PC-3 (cell line): ENCODE measurements at regions not wholly inside any gene's neighbourhood (a gene's known extent, or its start where the extent isn't known, plus 50 kb on each side); places are given as distances from the start of the nearest gene placed in this dataset.
"Not testable (repeated sequence)": the region's sequence is repeated elsewhere in the genome, so short reads cannot be mapped to it uniquely, and the experiment has no call there.

Experiments used
- ATAC-seq: fragments of 200-7000 bp; cut with Tn5 transposase; 2 replicates; pipeline ENCODE4 v1.9.1; 2020; ENCODE audit warnings: mild to moderate bottlenecking, moderate library complexity
- BruUV-seq: library from RNA; stranded (reverse); fragments of 400-500 nt; replicated peaks from 2 replicates; lab custom pipeline; 2021; lab: Mats Ljungman, UMichigan
- CTCF ChIA-PET: fragments of 300-600 bp; sonication (Branson Sonifier 250); formaldehyde crosslinking; loops from one replicate; lab custom pipeline; 2022; ENCODE audit warnings: antibody characterized with exemption; lab: Charles Lee
- POLR2A ChIA-PET: fragments of 300-600 bp; sonication (Branson Sonifier 250); formaldehyde crosslinking; loops from one replicate; lab custom pipeline; 2022; ENCODE audit warnings: antibody characterized with exemption; ENCODE audit not compliant: unreplicated experiment; lab: Charles Lee
- DNase-seq: peaks from one replicate; pipeline ENCODE4 v3.0.0-alpha.2; 2015
- H2AFZ ChIP-seq: fragments of 300-600 bp; sonication (generic); 2 replicates; pipeline ENCODE4 v1.6.0; 2016; ENCODE audit warnings: antibody characterized with exemption, low read length
- H3F3A ChIP-seq: fragments of 300-600 bp; sonication (generic); one replicate; pipeline ENCODE4 v1.6.0; 2017; ENCODE audit warnings: antibody characterized with exemption, low read length, control low read depth, mild to moderate bottlenecking; ENCODE audit not compliant: unreplicated experiment
- H3K27ac ChIP-seq: fragments of 300-600 bp; sonication (generic); 2 replicates; pipeline ENCODE4 v1.5.1; 2016; ENCODE audit warnings: mild to moderate bottlenecking, low read length
- H3K27me3 ChIP-seq: fragments of 300-600 bp; sonication (generic); 2 replicates; pipeline ENCODE4 v1.6.1; 2016; ENCODE audit warnings: low read length, mixed read lengths
- H3K36me3 ChIP-seq: fragments of 300-600 bp; sonication (generic); 2 replicates; pipeline ENCODE4 v1.6.1; 2016; ENCODE audit warnings: low read depth, mixed run types, low read length, mixed read lengths
- H3K4me1 ChIP-seq: fragments of 300-600 bp; sonication (generic); 2 replicates; pipeline ENCODE4 v1.5.1; 2016; ENCODE audit warnings: low read length; ENCODE audit not compliant: insufficient read depth
- H3K4me2 ChIP-seq: fragments of 300-600 bp; sonication (generic); 2 replicates; pipeline ENCODE4 v1.6.0; 2016; ENCODE audit warnings: low read length
- H3K4me3 ChIP-seq: fragments of 300-600 bp; sonication (generic); 2 replicates; pipeline ENCODE4 v1.5.1; 2016; ENCODE audit warnings: mild to moderate bottlenecking, low read length, mixed read lengths
- H3K79me2 ChIP-seq: fragments of 300-600 bp; sonication (generic); 2 replicates; pipeline ENCODE4 v1.6.1; 2017; ENCODE audit warnings: low read length, mixed read lengths
- H3K9ac ChIP-seq: fragments of 300-600 bp; sonication (generic); 2 replicates; pipeline ENCODE4 v1.6.0; 2016; ENCODE audit warnings: mild to moderate bottlenecking, low read length
- H3K9me2 ChIP-seq: fragments of 300-600 bp; sonication (generic); replicated peaks from 2 replicates; pipeline ENCODE4 v1.6.1; 2016; ENCODE audit warnings: mixed run types, low read length, mixed read lengths
- H3K9me3 ChIP-seq: fragments of 300-600 bp; sonication (generic); 2 replicates; pipeline ENCODE4 v1.6.1; 2016; ENCODE audit warnings: low read length, mixed read lengths
- H4K20me1 ChIP-seq: fragments of 300-600 bp; sonication (generic); 2 replicates; pipeline ENCODE4 v1.6.1; 2016; ENCODE audit warnings: low read length, mixed read lengths
- intact Hi-C: fragments of 100-400 bp; cut with micrococcal nuclease; formaldehyde crosslinking; loops from 2 replicates; pipeline ENCODE4 v1.9.0; 2023

DNA sequence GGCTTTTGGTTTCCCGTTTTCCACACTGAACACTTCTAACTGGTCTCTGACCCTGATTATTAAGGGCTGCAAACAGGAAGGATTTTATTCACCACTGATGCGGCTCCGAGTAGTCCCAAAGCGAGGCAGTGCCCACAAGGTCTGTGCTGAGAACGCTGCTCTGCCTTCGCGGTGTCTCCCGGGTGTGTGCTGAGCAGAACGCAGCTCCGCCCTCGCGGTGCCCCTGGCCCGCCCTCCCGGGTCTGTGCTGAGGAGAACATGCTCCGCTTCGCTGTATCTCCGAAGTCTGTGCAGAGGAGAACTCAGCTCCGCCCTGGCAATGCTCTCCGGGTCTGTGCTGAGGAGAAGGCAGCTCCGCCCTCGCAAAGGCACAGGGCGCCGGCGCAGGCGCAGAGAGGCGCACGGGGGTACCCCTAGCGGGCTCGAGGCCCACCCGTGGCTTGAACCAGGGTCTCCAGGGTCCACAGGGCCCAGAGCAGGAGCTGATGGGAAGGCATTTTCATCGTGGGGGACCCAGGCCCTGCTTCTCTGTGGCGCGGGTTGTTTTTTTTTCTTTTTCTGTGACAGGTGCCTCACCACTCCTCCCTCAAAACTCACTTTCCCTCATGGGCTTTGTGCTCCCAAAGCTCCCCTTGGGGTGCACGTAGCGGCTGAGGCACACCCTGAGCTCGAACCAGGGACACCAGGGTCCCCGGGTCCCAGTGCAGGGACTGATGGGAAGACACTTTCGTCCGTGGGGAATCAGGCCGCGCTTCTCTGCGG lies 167.7 kb upstream of the ZNG1F start:
- H3K9me3 ChIP-seq, CTCF ChIA-PET, intact Hi-C loops, H3K27me3 ChIP-seq, H3K9ac ChIP-seq, H2AFZ ChIP-seq, POLR2A ChIA-PET, H3K4me1 ChIP-seq, H3K27ac ChIP-seq, ATAC-seq, H3K4me3 ChIP-seq, H3K36me3 ChIP-seq, H4K20me1 ChIP-seq, BruUV-seq, H3K4me2 ChIP-seq, H3K9me2 ChIP-seq, H3K79me2 ChIP-seq, H3F3A ChIP-seq: not testable (repeated sequence)
- peak; percentile 43 for DNase-seq

GRCh38 chr9:41355712-41356450 lies 166.8 kb upstream of the ZNG1F start:
- H3K9me3 ChIP-seq, H3K27me3 ChIP-seq, H3K9ac ChIP-seq, H3K4me3 ChIP-seq, H3K36me3 ChIP-seq, H3K9me2 ChIP-seq, intact Hi-C loops, BruUV-seq, ATAC-seq, H3K27ac ChIP-seq, H3K4me1 ChIP-seq, H3K79me2 ChIP-seq, H3K4me2 ChIP-seq, DNase-seq, H2AFZ ChIP-seq, H4K20me1 ChIP-seq, POLR2A ChIA-PET, CTCF ChIA-PET, H3F3A ChIP-seq: not testable (repeated sequence)

GRCh38 chr9:41354978-41355377 lies 165.9 kb upstream of the ZNG1F start:
- H4K20me1 ChIP-seq, H3K9me2 ChIP-seq, H3F3A ChIP-seq, BruUV-seq, DNase-seq, H3K4me1 ChIP-seq, H3K79me2 ChIP-seq, intact Hi-C loops, H3K36me3 ChIP-seq, H3K27me3 ChIP-seq, H3K9me3 ChIP-seq, H2AFZ ChIP-seq, ATAC-seq, POLR2A ChIA-PET, CTCF ChIA-PET, H3K27ac ChIP-seq, H3K4me2 ChIP-seq, H3K9ac ChIP-seq, H3K4me3 ChIP-seq: not testable (repeated sequence)

GRCh38 chr9:41354060-41354934 lies 165.2 kb upstream of the ZNG1F start:
- DNase-seq, POLR2A ChIA-PET, H3K4me2 ChIP-seq, ATAC-seq, H3K9me3 ChIP-seq, H3F3A ChIP-seq, H3K9me2 ChIP-seq, H3K36me3 ChIP-seq, H3K27me3 ChIP-seq, H3K27ac ChIP-seq, H4K20me1 ChIP-seq, H3K9ac ChIP-seq, intact Hi-C loops, H3K4me3 ChIP-seq, H3K79me2 ChIP-seq, H3K4me1 ChIP-seq, BruUV-seq, CTCF ChIA-PET: not testable (repeated sequence)
- peak overlapping the region; percentile 30; the same call in 1 of the 2 replicates for H2AFZ ChIP-seq

- H2AFZ ChIP-seq, H3K79me2 ChIP-seq, intact Hi-C loops, DNase-seq, H3K4me1 ChIP-seq, H3K4me3 ChIP-seq, BruUV-seq, H3K9me2 ChIP-seq, ATAC-seq, H3F3A ChIP-seq, H3K27ac ChIP-seq, H3K27me3 ChIP-seq, H3K4me2 ChIP-seq, CTCF ChIA-PET, POLR2A ChIA-PET, H4K20me1 ChIP-seq, H3K36me3 ChIP-seq, H3K9me3 ChIP-seq, H3K9ac ChIP-seq: not testable (repeated sequence)
These were observed 163.9 kb upstream of the ZNG1F start for GRCh38 chr9:41353026-41353425.

DNA sequence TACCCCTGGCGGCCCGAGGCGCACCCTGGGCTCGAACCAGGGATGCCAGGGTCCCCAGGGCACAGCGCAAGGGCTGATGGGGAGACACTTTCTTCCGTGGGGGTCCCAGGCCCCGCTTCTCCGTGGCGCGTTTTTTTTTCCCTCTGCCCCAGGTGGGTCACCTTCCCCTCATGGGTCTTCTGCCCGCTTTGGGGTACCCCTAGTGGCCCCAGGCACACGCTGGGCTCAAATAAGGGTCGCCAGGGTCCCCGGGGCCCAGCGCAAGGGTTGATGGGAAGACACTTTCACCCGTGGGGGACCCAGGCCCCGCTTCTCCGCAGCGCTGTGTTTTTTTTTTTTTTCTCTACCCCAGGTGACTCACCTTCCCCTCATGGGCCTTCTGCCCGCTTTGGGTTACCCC lies 163.3 kb upstream of the ZNG1F start:
- H3K79me2 ChIP-seq, result not testable (repeated sequence)

More for the DNA sequence above, 163.3 kb upstream of the ZNG1F start:
- intact Hi-C loops, H3F3A ChIP-seq, BruUV-seq, CTCF ChIA-PET, H3K4me2 ChIP-seq, H3K9me3 ChIP-seq, H3K4me3 ChIP-seq, H4K20me1 ChIP-seq, H3K36me3 ChIP-seq, H3K9me2 ChIP-seq, H3K9ac ChIP-seq, ATAC-seq, POLR2A ChIA-PET, DNase-seq, H3K27ac ChIP-seq, H3K4me1 ChIP-seq, H2AFZ ChIP-seq, H3K27me3 ChIP-seq: not testable (repeated sequence)
